Right lobe of liver (tissue), 6 donors: ENCODE measurements at regions not wholly inside any gene's neighbourhood (a gene's known extent, or its start where the extent isn't known, plus 50 kb on each side); places are given as distances from the start of the nearest gene placed in this dataset.

Source experiments
- ATAC-seq, 4 donors: fragments of 200-7000 bp; cut with Tn5 transposase; one replicate each; pipeline ENCODE4 v1.9.1; 2020; ENCODE audit warnings: mild to moderate bottlenecking in 4 of 4, moderate library complexity in 4 of 4
- DNase-seq, 3 donors: peaks; one replicate each; pipeline ENCODE4 v3.0.0-alpha.2; 2020
- H3K27ac ChIP-seq, 3 donors: fragments of 200-600 bp; one replicate each; pipeline ENCODE4 v1.8.0; 2022
- H3K27me3 ChIP-seq, 2 donors: fragments of 200-600 bp; one replicate each; pipeline ENCODE4 v1.8.0; 2022
- H3K36me3 ChIP-seq, 4 donors: fragments of 200-600 bp; sonication (generic) in 1 of 4; one replicate each; pipeline versions ENCODE4 v1.5.1 to v1.8.0; 2017 to 2022; ENCODE audit warnings: control low read depth in 1 of 4
- H3K4me1 ChIP-seq, 4 donors: fragments of 200-600 bp; sonication (generic) in 1 of 4; one replicate each; pipeline versions ENCODE4 v1.5.1 to v1.8.0; 2017 to 2022; ENCODE audit warnings: control low read depth in 1 of 4
- H3K4me3 ChIP-seq, 3 donors: fragments of 200-600 bp; one replicate each; pipeline ENCODE4 v1.8.0; 2022
- H3K9me3 ChIP-seq, 4 donors: fragments of 200-600 bp; sonication (generic) in 1 of 4; one replicate each; pipeline versions ENCODE4 v1.5.1 to v1.8.0; 2017 to 2022; ENCODE audit warnings: control low read depth in 1 of 4
- CTCF ChIP-seq, 4 donors: fragments of 200-600 bp in 3 of 4; fragments of 450-650 bp in 1 of 4; IDR thresholded peaks; one replicate each; pipeline versions ENCODE4 v1.5.1 to v1.8.0; 2016 to 2022; ENCODE audit warnings: antibody characterized with exemption in 4 of 4, mild to moderate bottlenecking in 2 of 4
- POLR2A ChIP-seq: fragments of 450-650 bp; IDR thresholded peaks from one replicate; pipeline ENCODE4 v1.6.1; 2017; ENCODE audit warnings: antibody characterized with exemption, mild to moderate bottlenecking
- WGBS: methylation state at CpG from one replicate; pipeline ENCODE4 v1.1.6; 2018; ENCODE audit warnings: low coverage, low lambda C conversion rate; ENCODE audit not compliant: insufficient coverage; ENCODE audit errors: missing lambda C conversion rate; 5-methylcytosine and 5-hydroxymethylcytosine counted together
- intact Hi-C, 2 donors: fragments of 100-400 bp; cut with DNase I; formaldehyde crosslinking; loops; one replicate each; pipeline versions ENCODE4 v1.11.2 to v1.14.1; 2022
- donor health status: DM: no; HTN: yes; CAD: no.
- donor health status: DM: no; HTN: no; CAD: no.
- donor health status: DM: no; HTN: no; CAD: no.
- donor health status: DM: no; HTN: yes; CAD: no.
- donor health status: DM: no; HTN: yes; CAD: no.

DNA sequence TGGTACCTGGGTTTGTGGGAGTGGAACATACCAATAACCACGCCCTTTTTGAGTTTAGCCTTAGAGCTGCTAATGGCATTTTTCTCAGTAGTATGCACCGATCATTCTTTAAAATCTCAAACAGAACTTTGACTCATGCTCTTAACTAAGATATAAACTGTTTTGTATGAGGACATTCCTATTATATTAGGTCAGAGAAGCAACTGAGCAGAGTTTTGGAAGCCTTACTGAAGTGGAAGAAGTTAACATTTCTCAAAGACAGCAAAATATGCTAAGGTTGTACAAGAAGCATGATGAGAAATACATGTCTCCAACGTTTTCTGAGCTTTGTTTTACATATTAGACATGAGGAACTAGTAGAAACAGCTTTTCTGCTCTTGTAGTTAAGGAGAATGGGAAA is 819.2 kb downstream of the FSCB start:
- intact Hi-C loops: no loop called here
- Histone ChIP-seq H3K4me1 (no peaks in the 10 kb centered on the region), H3K36me3 (no peaks in the 10 kb centered on the region), H3K27me3 (no peaks in the 10 kb centered on the region), H3K4me3 (no peak overlapping the region), H3K9me3 (no peaks in the 10 kb centered on the region), H3K27ac (no peak overlapping the region)
- no peak for ATAC-seq
- no peak for DNase-seq
- 47% methylated on average over 3 of the region's 3 CpGs for WGBS
- TF ChIP-seq CTCF (IDR thresholded peaks at IDR 0.05) (no peak), POLR2A (no peak)

GRCh38 chr14:43677581-43677980 is 829.5 kb downstream of the FSCB start:
- intact Hi-C loops: no loop called here
- no peak for ATAC-seq
- H3K36me3 ChIP-seq: no peaks in the 10 kb centered on the region
- H3K4me3 ChIP-seq: no peak overlapping the region
- no peaks in the 10 kb centered on the region for H3K4me1 ChIP-seq
- TF ChIP-seq POLR2A (no peak), CTCF (IDR thresholded peaks at IDR 0.05) (no peak)
- no peak overlapping the region for H3K27ac ChIP-seq
- H3K9me3 ChIP-seq: no peaks in the 10 kb centered on the region
- no peak for DNase-seq
- WGBS: 76% methylated on average over 1 of the region's 1 CpG
- H3K27me3 ChIP-seq: no peaks in the 10 kb centered on the region

DNA sequence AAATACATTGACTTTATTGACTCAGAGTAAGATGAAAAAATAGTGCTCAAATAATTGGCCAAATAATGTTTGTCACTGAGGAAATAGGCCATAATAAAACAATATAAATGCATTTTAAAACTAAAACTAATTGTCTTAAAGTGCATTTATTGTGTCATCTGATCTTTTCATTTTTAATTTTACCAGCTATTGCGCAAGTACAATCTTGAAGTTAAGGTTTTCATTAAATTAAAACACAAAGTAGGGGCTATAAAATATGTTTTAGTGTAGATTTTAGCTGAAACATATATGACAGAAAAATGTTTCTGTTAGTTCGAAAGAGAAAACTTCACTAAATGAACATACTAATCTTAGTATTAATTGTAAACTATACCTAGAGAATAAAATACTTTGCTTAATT is 832.8 kb downstream of the FSCB start:
- TF ChIP-seq POLR2A (no peak), CTCF (IDR thresholded peaks at IDR 0.05) (no peak)
- H3K4me3 ChIP-seq: no peak overlapping the region
- no peaks in the 10 kb centered on the region for H3K9me3 ChIP-seq
- intact Hi-C loops: no loop called here
- no peak for DNase-seq
- 69% methylated on average over 2 of the region's 2 CpGs for WGBS
- H3K27ac ChIP-seq: no peak overlapping the region
- H3K27me3 ChIP-seq: no peaks in the 10 kb centered on the region
- no peaks in the 10 kb centered on the region for H3K4me1 ChIP-seq
- ATAC-seq: no peak
- H3K36me3 ChIP-seq: no peaks in the 10 kb centered on the region

- H3K4me3 ChIP-seq: no peak overlapping the region
- DNase-seq (no peak), ATAC-seq (no peak)
- no peaks in the 10 kb centered on the region for H3K4me1 ChIP-seq
- no peaks in the 10 kb centered on the region for H3K27me3 ChIP-seq
- H3K9me3 ChIP-seq: no peaks in the 10 kb centered on the region
- WGBS: 67% methylated on average over 3 of the region's 3 CpGs
- H3K27ac ChIP-seq: no peak overlapping the region
- intact Hi-C loops: no loop called here
- TF ChIP-seq CTCF (IDR thresholded peaks at IDR 0.05): no peak
- no peak for TF ChIP-seq POLR2A
- H3K36me3 ChIP-seq: no peaks in the 10 kb centered on the region
Measured at GRCh38 chr14:43671716-43672485, 835.2 kb downstream of the FSCB start.

DNA sequence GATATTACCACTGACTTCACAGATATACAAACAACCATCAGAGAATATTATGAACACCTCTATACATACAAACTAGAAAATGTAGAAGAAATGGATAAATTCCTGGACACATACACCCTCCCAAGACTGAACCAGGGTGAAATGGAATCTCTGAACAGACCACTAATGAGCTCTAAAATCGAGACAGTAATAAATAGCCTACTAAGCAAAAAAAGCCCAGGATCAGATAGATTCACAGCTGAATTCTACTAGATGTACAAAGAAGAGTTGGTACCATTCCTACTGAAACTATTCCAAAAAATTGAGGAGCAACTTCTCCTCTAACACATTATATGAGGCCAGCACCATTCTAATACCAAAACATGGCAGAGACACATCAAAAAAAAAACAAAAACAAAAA is 837.7 kb downstream of the FSCB start:
- no peaks in the 10 kb centered on the region for H3K4me1 ChIP-seq
- no peak for ATAC-seq
- TF ChIP-seq POLR2A: no peak
- TF ChIP-seq CTCF (IDR thresholded peaks at IDR 0.05): no peak
- 12% methylated on average over 1 of the region's 1 CpG for WGBS
- H3K27me3 ChIP-seq: no peaks in the 10 kb centered on the region
- intact Hi-C loops: no loop called here
- no peak for DNase-seq
- no peak overlapping the region for H3K4me3 ChIP-seq
- no peak overlapping the region for H3K27ac ChIP-seq
- H3K9me3 ChIP-seq: no peaks in the 10 kb centered on the region
- H3K36me3 ChIP-seq: no peaks in the 10 kb centered on the region
